AG10803 (cell line): ENCODE measurements at regions not wholly inside any gene's neighbourhood (a gene's known extent, or its start where the extent isn't known, plus 50 kb on each side); places are given as distances from the start of the nearest gene placed in this dataset.

Source experiments
- DNase-seq: peaks from one replicate; pipeline ENCODE4 v3.0.0; 2010; ENCODE audit warnings: low read depth
- H3K4me3 ChIP-seq: 2 replicates; pipeline ENCODE4 v1.5.1; 2011; ENCODE audit warnings: mild to moderate bottlenecking, low read length, control low read depth
- TF ChIP-seq, protein P1 (sequence below): conservative IDR thresholded peaks from 2 replicates; pipeline ENCODE4 v1.5.1; 2011; ENCODE audit warnings: mild to moderate bottlenecking, low read length, control low read depth, inconsistent platforms

DNA sequence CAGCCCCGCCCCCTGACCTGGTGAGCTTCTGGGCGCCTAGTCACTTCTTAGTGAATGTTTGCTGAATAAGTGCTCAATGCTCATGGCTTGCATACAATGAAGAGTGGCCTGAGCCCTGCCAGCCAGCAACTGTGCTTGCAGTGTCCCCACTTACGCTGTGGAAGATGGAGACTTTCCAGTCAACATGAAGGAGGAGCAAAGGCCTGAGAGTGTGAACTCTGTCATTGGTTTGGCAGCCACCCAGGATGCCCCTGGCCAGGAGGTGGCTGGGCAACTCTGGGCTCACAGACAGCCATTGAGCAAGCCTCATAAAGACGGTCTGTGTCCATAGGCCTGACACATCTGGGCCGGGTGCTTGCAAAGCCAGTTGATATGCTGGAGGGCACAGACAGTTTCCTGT, 72.1 kb upstream of the MAMLD1 start:
- H3K4me3 ChIP-seq: no peak overlapping the region
- TF ChIP-seq, protein P1, sequence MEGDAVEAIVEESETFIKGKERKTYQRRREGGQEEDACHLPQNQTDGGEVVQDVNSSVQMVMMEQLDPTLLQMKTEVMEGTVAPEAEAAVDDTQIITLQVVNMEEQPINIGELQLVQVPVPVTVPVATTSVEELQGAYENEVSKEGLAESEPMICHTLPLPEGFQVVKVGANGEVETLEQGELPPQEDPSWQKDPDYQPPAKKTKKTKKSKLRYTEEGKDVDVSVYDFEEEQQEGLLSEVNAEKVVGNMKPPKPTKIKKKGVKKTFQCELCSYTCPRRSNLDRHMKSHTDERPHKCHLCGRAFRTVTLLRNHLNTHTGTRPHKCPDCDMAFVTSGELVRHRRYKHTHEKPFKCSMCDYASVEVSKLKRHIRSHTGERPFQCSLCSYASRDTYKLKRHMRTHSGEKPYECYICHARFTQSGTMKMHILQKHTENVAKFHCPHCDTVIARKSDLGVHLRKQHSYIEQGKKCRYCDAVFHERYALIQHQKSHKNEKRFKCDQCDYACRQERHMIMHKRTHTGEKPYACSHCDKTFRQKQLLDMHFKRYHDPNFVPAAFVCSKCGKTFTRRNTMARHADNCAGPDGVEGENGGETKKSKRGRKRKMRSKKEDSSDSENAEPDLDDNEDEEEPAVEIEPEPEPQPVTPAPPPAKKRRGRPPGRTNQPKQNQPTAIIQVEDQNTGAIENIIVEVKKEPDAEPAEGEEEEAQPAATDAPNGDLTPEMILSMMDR: no peak
- no peak for DNase-seq

DNA sequence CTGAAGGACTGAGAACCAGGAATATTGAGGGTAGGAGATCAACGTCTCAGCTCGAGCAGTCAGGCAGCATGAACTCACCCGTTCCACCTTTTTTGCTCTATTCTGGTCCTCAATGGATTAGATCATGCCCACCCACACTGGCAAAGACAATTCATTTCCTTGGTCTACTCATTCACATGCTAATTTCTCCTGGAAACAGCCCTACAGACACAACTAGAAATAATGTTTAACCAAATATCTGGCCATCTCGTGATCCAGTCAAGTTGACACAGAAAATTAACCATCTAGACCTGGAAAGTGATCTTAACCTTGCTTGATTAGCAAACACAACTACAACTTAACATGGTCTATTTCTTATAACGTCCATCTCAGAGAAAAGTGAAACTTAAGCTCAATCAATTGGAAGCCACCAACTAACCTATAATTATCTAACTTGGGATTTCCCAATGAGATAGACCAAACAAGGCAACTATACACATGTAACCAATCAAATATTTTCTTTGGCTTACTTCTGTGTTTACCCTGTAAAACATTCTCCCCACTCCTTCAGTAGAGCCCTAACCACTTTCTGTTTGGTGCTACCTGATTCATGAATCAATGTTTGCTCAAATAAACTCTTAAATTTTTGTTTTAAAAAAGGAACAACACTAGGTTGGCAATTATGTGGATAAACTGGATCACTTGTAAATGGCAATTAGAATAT, 69.7 kb upstream of the MAMLD1 start:
- TF ChIP-seq, protein P1: no peak
- no peak for DNase-seq
- no peak overlapping the region for H3K4me3 ChIP-seq

- DNase-seq: no peak
- TF ChIP-seq, protein P1: no peak
- H3K4me3 ChIP-seq: no peak overlapping the region
Observed at GRCh38 chrX:150298841-150299551, 64.1 kb upstream of the MAMLD1 start.

- DNase-seq: no peak
- no peak overlapping the region for H3K4me3 ChIP-seq
- TF ChIP-seq, protein P1: no peak
Observed at GRCh38 chrX:150299579-150299978, 63.5 kb upstream of the MAMLD1 start.

GRCh38 chrX:150303386-150304097, 59.6 kb upstream of the MAMLD1 start:
- DNase-seq: no peak
- TF ChIP-seq, protein P1: no peak

DNA sequence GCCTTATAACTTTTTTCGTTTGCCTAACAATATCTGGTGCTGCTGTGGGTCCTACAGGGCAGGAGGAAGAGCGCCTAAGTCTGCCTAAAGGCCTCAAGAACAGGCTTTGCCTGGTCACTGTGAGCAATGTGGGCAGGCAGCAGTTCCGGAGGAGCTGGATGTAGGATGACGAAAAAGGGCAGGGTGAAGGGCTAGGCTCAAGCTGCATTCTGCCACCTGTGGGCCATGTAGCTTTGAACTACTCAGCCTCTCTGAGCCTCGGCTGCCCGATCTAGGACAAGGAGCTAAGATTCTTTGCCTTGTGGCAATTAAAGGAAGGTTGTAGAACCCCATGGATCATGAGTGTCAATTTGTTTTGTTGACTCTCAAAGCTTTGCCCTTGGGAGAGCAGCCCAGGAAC, 57.1 kb upstream of the MAMLD1 start:
- DNase-seq: no peak
- TF ChIP-seq, protein P1: no peak
- H3K4me3 ChIP-seq: no peak overlapping the region

More at GRCh38 chrX:150303386-150304097, 59.6 kb upstream of the MAMLD1 start:
- H3K4me3 ChIP-seq: no peak overlapping the region

DNA sequence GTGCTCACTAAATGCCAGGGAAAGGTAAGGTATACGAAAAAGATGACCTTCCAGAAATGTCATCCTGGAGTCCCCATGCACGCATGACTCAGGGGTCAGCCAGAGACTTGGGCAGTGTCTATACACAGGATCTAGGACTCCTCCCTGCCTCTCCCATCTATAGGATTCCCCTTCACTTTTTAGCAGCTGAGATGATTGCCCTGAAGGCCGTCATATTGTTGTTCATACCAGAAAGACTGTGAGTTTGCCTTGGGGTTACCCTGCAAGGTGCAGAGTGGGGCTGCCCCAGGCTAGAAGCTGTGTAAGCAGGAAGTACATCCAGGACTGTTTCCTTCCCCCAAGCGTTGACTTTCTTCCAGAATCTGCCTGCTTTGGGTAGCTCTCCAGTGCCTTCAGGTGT, 55.1 kb upstream of the MAMLD1 start:
- H3K4me3 ChIP-seq: no peak overlapping the region
- no peak for DNase-seq
- TF ChIP-seq, protein P1: no peak
